Mammary epithelial cell (primary cell): ENCODE measurements at regions not wholly inside any gene's neighbourhood (a gene's known extent, or its start where the extent isn't known, plus 50 kb on each side); places are given as distances from the start of the nearest gene placed in this dataset.

Experiments used
- EZH2 ChIP-seq: IDR thresholded peaks from 2 replicates; pipeline ENCODE4 v1.6.1; 2012; ENCODE audit warnings: low read length, inconsistent platforms, borderline replicate concordance
- TF ChIP-seq, protein P1 (sequence below), 2 donors: IDR thresholded peaks in 1 of 2; conservative IDR thresholded peaks in 1 of 2; 2 replicates each; pipeline ENCODE4 v1.5.1; 2011 to 2012; ENCODE audit warnings: inconsistent platforms in 2 of 2, low read length in 2 of 2, mild to moderate bottlenecking in 2 of 2, control low read depth in 1 of 2, low read depth in 1 of 2; ENCODE audit not compliant: insufficient read depth in 1 of 2; ENCODE audit errors: extremely low read depth in 1 of 2

- TF ChIP-seq, protein P1, sequence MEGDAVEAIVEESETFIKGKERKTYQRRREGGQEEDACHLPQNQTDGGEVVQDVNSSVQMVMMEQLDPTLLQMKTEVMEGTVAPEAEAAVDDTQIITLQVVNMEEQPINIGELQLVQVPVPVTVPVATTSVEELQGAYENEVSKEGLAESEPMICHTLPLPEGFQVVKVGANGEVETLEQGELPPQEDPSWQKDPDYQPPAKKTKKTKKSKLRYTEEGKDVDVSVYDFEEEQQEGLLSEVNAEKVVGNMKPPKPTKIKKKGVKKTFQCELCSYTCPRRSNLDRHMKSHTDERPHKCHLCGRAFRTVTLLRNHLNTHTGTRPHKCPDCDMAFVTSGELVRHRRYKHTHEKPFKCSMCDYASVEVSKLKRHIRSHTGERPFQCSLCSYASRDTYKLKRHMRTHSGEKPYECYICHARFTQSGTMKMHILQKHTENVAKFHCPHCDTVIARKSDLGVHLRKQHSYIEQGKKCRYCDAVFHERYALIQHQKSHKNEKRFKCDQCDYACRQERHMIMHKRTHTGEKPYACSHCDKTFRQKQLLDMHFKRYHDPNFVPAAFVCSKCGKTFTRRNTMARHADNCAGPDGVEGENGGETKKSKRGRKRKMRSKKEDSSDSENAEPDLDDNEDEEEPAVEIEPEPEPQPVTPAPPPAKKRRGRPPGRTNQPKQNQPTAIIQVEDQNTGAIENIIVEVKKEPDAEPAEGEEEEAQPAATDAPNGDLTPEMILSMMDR (conservative IDR thresholded peaks at IDR 0.05 in 1 of 2, IDR thresholded peaks at IDR 0.05 in 1 of 2; ENCODE audit: extremely low read depth in 1 of 2, insufficient read depth in 1 of 2, low read depth in 1 of 2, low read length in 2 of 2): no peak
- TF ChIP-seq EZH2: no peak
Measured at GRCh38 chr10:89926736-89927135, 225.3 kb downstream of the KIF20B start.
